ENCODE measurements at regions not wholly inside any gene's neighbourhood (a gene's known extent, or its start where the extent isn't known, plus 50 kb on each side); places are given as distances from the start of the nearest gene placed in this dataset.
"Not testable (repeated sequence)": the region's sequence is repeated elsewhere in the genome, so short reads cannot be mapped to it uniquely, and the experiment has no call there.

DNA sequence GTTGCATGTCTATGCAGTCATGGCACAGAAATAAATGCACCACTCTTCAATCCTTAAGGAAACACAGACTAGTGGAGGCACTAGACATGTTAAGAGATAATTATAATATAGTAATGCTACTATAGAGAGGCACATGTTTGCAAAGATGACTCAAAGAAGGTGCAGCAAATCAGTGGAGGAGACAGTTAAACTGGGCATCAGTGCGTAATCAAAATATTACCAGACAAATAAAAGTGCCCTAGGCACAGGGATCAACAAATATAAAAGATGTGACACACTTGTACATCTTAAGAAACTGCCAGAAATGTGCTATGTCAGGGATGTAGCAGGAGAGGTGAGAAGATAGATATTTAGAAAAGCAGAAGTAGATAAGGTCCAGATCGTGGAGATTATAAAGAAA is 642.1 kb downstream of the SLCO4C1 start:
- no peak overlapping the region for H2AFZ ChIP-seq (ENCODE audit: low read length)
- TF ChIP-seq CTCF (IDR thresholded peaks at IDR 0.05; ENCODE audit: low read length), result no peak

GRCh38 chr5:101647861-101648260 is 648.2 kb downstream of the SLCO4C1 start:
- H3K9me3 ChIP-seq (ENCODE audit: low read length), result no peaks in the 10 kb centered on the region
- no peaks in the 10 kb centered on the region for H3F3A ChIP-seq (ENCODE audit: insufficient read depth, low read length)
- H3K36me3 ChIP-seq (ENCODE audit: insufficient read depth, low read length), result no peaks in the 10 kb centered on the region
- H3K4me2 ChIP-seq (ENCODE audit: low read length), result no peak overlapping the region
- H3K9ac ChIP-seq (ENCODE audit: low read length), result no peak overlapping the region
- no peaks in the 10 kb centered on the region for H3K4me1 ChIP-seq (ENCODE audit: insufficient read depth, low read length, severe bottlenecking)
- no peaks in the 10 kb centered on the region for H3K9me2 ChIP-seq (ENCODE audit: low read depth, low read length)
- no peaks in the 10 kb centered on the region for H4K20me1 ChIP-seq (ENCODE audit: insufficient read depth, low read length)
- no peaks in the 10 kb centered on the region for H3K79me2 ChIP-seq (ENCODE audit: insufficient read depth, low read length)
- no peaks in the 10 kb centered on the region for H3K27me3 ChIP-seq (ENCODE audit: insufficient read depth, low read length)
- no peak overlapping the region for H3K27ac ChIP-seq (ENCODE audit: low read depth, low read length, poor library complexity, severe bottlenecking)
- no peak overlapping the region for H3K4me3 ChIP-seq (ENCODE audit: low read depth, low read length, poor library complexity, severe bottlenecking)
- TF ChIP-seq EZH2 (IDR thresholded peaks at IDR 0.05; ENCODE audit: borderline replicate concordance, low read length), result no peak
- no peak overlapping the region for H2AFZ ChIP-seq (ENCODE audit: low read length)

More for the DNA sequence above, 642.1 kb downstream of the SLCO4C1 start:
- Histone ChIP-seq H3K9me3 (ENCODE audit: low read length) (no peaks in the 10 kb centered on the region), H3K27me3 (ENCODE audit: insufficient read depth, low read length) (no peaks in the 10 kb centered on the region), H3K4me2 (ENCODE audit: low read length) (no peak overlapping the region), H3K9ac (ENCODE audit: low read length) (no peak overlapping the region), H3K9me2 (ENCODE audit: low read depth, low read length) (no peaks in the 10 kb centered on the region), H3K79me2 (ENCODE audit: insufficient read depth, low read length) (no peaks in the 10 kb centered on the region), H3K4me1 (ENCODE audit: insufficient read depth, low read length, severe bottlenecking) (no peaks in the 10 kb centered on the region), H3F3A (ENCODE audit: insufficient read depth, low read length) (no peaks in the 10 kb centered on the region), H3K36me3 (ENCODE audit: insufficient read depth, low read length) (no peaks in the 10 kb centered on the region), H3K27ac (ENCODE audit: low read depth, low read length, poor library complexity, severe bottlenecking) (no peak overlapping the region), H3K4me3 (ENCODE audit: low read depth, low read length, poor library complexity, severe bottlenecking) (no peak overlapping the region), H4K20me1 (ENCODE audit: insufficient read depth, low read length) (no peaks in the 10 kb centered on the region)

DNA sequence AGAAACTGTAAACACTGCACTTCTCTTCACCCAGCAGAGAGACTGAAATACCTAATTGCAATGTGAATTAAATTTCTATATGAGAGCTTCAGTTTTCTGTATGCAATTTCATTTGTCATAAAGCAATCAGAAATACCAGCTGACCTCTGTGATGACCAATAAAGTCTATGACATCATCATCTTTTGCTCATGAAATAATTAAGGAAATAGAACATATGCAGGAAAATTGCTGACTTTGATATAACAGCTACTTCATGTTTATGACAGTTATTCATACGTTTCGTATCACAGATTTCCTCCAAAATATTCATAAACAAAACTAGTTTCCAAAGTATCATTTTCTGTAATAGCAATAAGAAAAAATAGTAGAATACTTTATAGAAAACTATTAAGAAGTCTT is 652.3 kb downstream of the SLCO4C1 start:
- Histone ChIP-seq H3K36me3 (ENCODE audit: insufficient read depth, low read length) (no peaks in the 10 kb centered on the region), H2AFZ (ENCODE audit: low read length) (no peak overlapping the region), H3K9me2 (ENCODE audit: low read depth, low read length) (no peaks in the 10 kb centered on the region), H3K4me2 (ENCODE audit: low read length) (no peak overlapping the region), H3K27me3 (ENCODE audit: insufficient read depth, low read length) (no peaks in the 10 kb centered on the region), H3K79me2 (ENCODE audit: insufficient read depth, low read length) (no peaks in the 10 kb centered on the region), H3K4me1 (ENCODE audit: insufficient read depth, low read length, severe bottlenecking) (no peaks in the 10 kb centered on the region), H3K9ac (ENCODE audit: low read length) (no peak overlapping the region), H3F3A (ENCODE audit: insufficient read depth, low read length) (no peaks in the 10 kb centered on the region), H3K9me3 (ENCODE audit: low read length) (no peaks in the 10 kb centered on the region), H4K20me1 (ENCODE audit: insufficient read depth, low read length) (no peaks in the 10 kb centered on the region), H3K4me3 (ENCODE audit: low read depth, low read length, poor library complexity, severe bottlenecking) (no peak overlapping the region), H3K27ac (ENCODE audit: low read depth, low read length, poor library complexity, severe bottlenecking) (no peak overlapping the region)
- no peak for TF ChIP-seq EZH2 (IDR thresholded peaks at IDR 0.05; ENCODE audit: borderline replicate concordance, low read length)
- TF ChIP-seq CTCF (IDR thresholded peaks at IDR 0.05; ENCODE audit: low read length), result no peak

GRCh38 chr5:101637599-101637998 is 658.5 kb downstream of the SLCO4C1 start:
- no peaks in the 10 kb centered on the region for H4K20me1 ChIP-seq (ENCODE audit: insufficient read depth, low read length)
- H3K27me3 ChIP-seq (ENCODE audit: insufficient read depth, low read length), result no peaks in the 10 kb centered on the region
- H3K27ac ChIP-seq (ENCODE audit: low read depth, low read length, poor library complexity, severe bottlenecking), result no peak overlapping the region
- H3K79me2 ChIP-seq (ENCODE audit: insufficient read depth, low read length), result no peaks in the 10 kb centered on the region
- H3K36me3 ChIP-seq (ENCODE audit: insufficient read depth, low read length), result no peaks in the 10 kb centered on the region
- no peaks in the 10 kb centered on the region for H3K4me1 ChIP-seq (ENCODE audit: insufficient read depth, low read length, severe bottlenecking)
- TF ChIP-seq CTCF (IDR thresholded peaks at IDR 0.05; ENCODE audit: low read length), result no peak
- no peak for TF ChIP-seq EZH2 (IDR thresholded peaks at IDR 0.05; ENCODE audit: borderline replicate concordance, low read length)
- no peak overlapping the region for H3K4me3 ChIP-seq (ENCODE audit: low read depth, low read length, poor library complexity, severe bottlenecking)
- H3K9me3 ChIP-seq (ENCODE audit: low read length), result no peaks in the 10 kb centered on the region
- no peak overlapping the region for H3K9ac ChIP-seq (ENCODE audit: low read length)
- H2AFZ ChIP-seq (ENCODE audit: low read length), result no peak overlapping the region
- no peaks in the 10 kb centered on the region for H3K9me2 ChIP-seq (ENCODE audit: low read depth, low read length)
- H3F3A ChIP-seq (ENCODE audit: insufficient read depth, low read length), result no peaks in the 10 kb centered on the region
- no peak overlapping the region for H3K4me2 ChIP-seq (ENCODE audit: low read length)

GRCh38 chr5:101627770-101628169 is 668.3 kb downstream of the SLCO4C1 start:
- not testable (repeated sequence) for H3K27ac ChIP-seq (ENCODE audit: low read depth, low read length, poor library complexity, severe bottlenecking); H3K4me3 ChIP-seq (ENCODE audit: low read depth, low read length, poor library complexity, severe bottlenecking); H3K9ac ChIP-seq (ENCODE audit: low read length); H3K9me3 ChIP-seq (ENCODE audit: low read length); H3K79me2 ChIP-seq (ENCODE audit: insufficient read depth, low read length); H3K27me3 ChIP-seq (ENCODE audit: insufficient read depth, low read length); H4K20me1 ChIP-seq (ENCODE audit: insufficient read depth, low read length); H3K36me3 ChIP-seq (ENCODE audit: insufficient read depth, low read length); H2AFZ ChIP-seq (ENCODE audit: low read length); H3K4me2 ChIP-seq (ENCODE audit: low read length); H3K4me1 ChIP-seq (ENCODE audit: insufficient read depth, low read length, severe bottlenecking); H3K9me2 ChIP-seq (ENCODE audit: low read depth, low read length); H3F3A ChIP-seq (ENCODE audit: insufficient read depth, low read length)
